Erythroblast (primary cell): ENCODE measurements at regions not wholly inside any gene's neighbourhood (a gene's known extent, or its start where the extent isn't known, plus 50 kb on each side); places are given as distances from the start of the nearest gene placed in this dataset.

Experiments
- GATA1 ChIP-seq: IDR thresholded peaks from 2 replicates; pipeline ENCODE4 v1.6.1; 2011; ENCODE audit warnings: low read depth, mild to moderate bottlenecking, control low read depth, low read length, moderate library complexity
- POLR2A ChIP-seq: IDR thresholded peaks from 2 replicates; pipeline ENCODE4 v1.6.1; 2011; ENCODE audit warnings: mild to moderate bottlenecking, low read length

GRCh38 chr14:49303946-49304516 lies 282.1 kb downstream of the RPS29 start:
- TF ChIP-seq POLR2A (no peak), GATA1 (no peak)
